Lower leg skin (tissue), 4 donors: ENCODE measurements at regions not wholly inside any gene's neighbourhood (a gene's known extent, or its start where the extent isn't known, plus 50 kb on each side); places are given as distances from the start of the nearest gene placed in this dataset.
A peak's percentile ranks its signal among the peaks of the same experiment; 100 is the strongest.

Experiments used
- DNase-seq, 2 donors: peaks; one replicate each; pipeline ENCODE4 v3.0.0-alpha.2; 2019; ENCODE audit warnings: low spot score in 2 of 2
- H3K4me3 ChIP-seq: fragments of 200-600 bp; sonication (generic); 2 replicates; pipeline ENCODE4 v1.5.1; 2017; ENCODE audit warnings: mild to moderate bottlenecking, low read depth; ENCODE audit not compliant: poor library complexity, severe bottlenecking
- CTCF ChIP-seq, 3 donors: fragments of 450-650 bp; IDR thresholded peaks; one replicate each; pipeline ENCODE4 v1.5.1; 2016; ENCODE audit warnings: antibody characterized with exemption in 3 of 3, mild to moderate bottlenecking in 3 of 3, moderate library complexity in 2 of 3
- POLR2A ChIP-seq, 2 donors: fragments of 450-650 bp; IDR thresholded peaks; one replicate each; pipeline ENCODE4 v1.6.1; 2016 to 2017; ENCODE audit warnings: antibody characterized with exemption in 2 of 2, mild to moderate bottlenecking in 1 of 2, moderate library complexity in 1 of 2
- WGBS, 2 donors: methylation state at CpG; one replicate each; pipeline ENCODE4 v1.1.5; 2018; 5-methylcytosine and 5-hydroxymethylcytosine counted together
- intact Hi-C: fragments of 100-400 bp; cut with DNase I; formaldehyde crosslinking; loops from one replicate; pipeline ENCODE4 v1.15.0; 2023; ENCODE audit warnings: low total_unique reads

GRCh38 chr1:25134801-25135461, 97.4 kb downstream of the SYF2 start:
- no peak overlapping the region for H3K4me3 ChIP-seq
- TF ChIP-seq CTCF (IDR thresholded peaks at IDR 0.05) = no peak
- TF ChIP-seq POLR2A (IDR thresholded peaks at IDR 0.05) = no peak
- intact Hi-C loops = no loop called here
- no peak for DNase-seq
- WGBS, 2 donors = 71 to 84% methylated on average over 7 of the region's 7 CpGs

DNA sequence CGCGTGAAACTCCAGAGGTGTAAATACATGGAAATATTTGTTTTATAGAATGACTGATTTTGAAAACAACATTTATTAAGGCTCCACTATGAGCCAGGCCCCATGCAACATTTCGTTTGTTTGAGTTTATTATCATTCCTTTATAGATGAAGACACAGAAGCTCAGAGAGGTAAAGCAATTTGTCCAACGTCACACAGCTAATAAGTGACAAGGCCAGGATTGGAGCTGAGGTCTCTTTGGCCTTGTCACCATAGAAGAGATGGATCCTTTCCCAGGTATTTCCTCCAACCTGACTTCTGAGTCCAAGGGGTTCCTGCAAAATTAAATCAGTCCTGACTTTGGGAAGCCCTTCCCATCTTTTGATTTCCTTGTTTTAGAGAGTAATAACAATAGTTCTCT, 98.0 kb downstream of the SYF2 start:
- 88 to 92% methylated on average over 4 of the region's 4 CpGs for WGBS, 2 donors

GRCh38 chr1:25131794-25132193, 100.5 kb downstream of the SYF2 start:
- 81 to 91% methylated on average over 4 of the region's 4 CpGs for WGBS, 2 donors
- no peak overlapping the region for H3K4me3 ChIP-seq
- DNase-seq = peak in 1 of 2 donors; percentile 42
- TF ChIP-seq POLR2A (IDR thresholded peaks at IDR 0.05) (no peak), CTCF (IDR thresholded peaks at IDR 0.05) (no peak)
- intact Hi-C loops = no loop called here

More for the DNA sequence above, 98.0 kb downstream of the SYF2 start:
- TF ChIP-seq POLR2A (IDR thresholded peaks at IDR 0.05) = no peak
- no peak for TF ChIP-seq CTCF (IDR thresholded peaks at IDR 0.05)
- no peak for DNase-seq
- no peak overlapping the region for H3K4me3 ChIP-seq
- intact Hi-C loops = no loop called here

- no peak overlapping the region for H3K4me3 ChIP-seq
- DNase-seq = no peak
- TF ChIP-seq CTCF (IDR thresholded peaks at IDR 0.05) = no peak
- no peak for TF ChIP-seq POLR2A (IDR thresholded peaks at IDR 0.05)
- 75 to 94% methylated on average over 5 of the region's 5 CpGs for WGBS, 2 donors
- intact Hi-C loops = no loop called here
Measured at GRCh38 chr1:25130895-25131294, 101.4 kb downstream of the SYF2 start.

DNA sequence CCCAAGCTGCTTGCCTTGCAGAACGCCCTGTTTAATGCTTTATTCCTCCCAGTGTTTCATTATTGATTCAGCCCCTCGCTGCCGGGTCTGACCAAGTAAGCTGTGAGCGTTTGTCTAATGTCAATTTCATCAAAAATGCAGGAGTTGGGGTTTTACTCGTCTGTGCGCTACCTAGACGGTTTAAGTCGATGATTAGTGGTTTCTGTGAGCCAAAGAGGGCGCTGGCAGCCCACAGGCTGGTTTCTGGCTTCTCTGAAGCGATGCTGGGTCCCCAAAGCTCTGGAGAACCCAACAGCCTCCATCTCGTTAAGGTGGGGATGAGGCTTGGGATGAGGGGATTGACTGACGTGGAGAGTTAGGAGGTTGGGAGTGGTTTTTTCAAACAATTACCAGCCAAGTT, 102.9 kb downstream of the SYF2 start:
- 85% methylated on average over 12 of the region's 12 CpGs for WGBS, 2 donors
- intact Hi-C loops = no loop called here
- H3K4me3 ChIP-seq = no peak overlapping the region
- TF ChIP-seq CTCF (IDR thresholded peaks at IDR 0.05) = no peak
- no peak for TF ChIP-seq POLR2A (IDR thresholded peaks at IDR 0.05)
- no peak for DNase-seq

GRCh38 chr1:25128121-25128621, 104.1 kb downstream of the SYF2 start:
- intact Hi-C loops = no loop called here
- TF ChIP-seq POLR2A (IDR thresholded peaks at IDR 0.05) (no peak), CTCF (IDR thresholded peaks at IDR 0.05) (no peak)
- WGBS, 2 donors = 65 to 71% methylated on average over 6 of the region's 6 CpGs

More at GRCh38 chr1:25128121-25128621, 104.1 kb downstream of the SYF2 start:
- no peak for DNase-seq
- H3K4me3 ChIP-seq = no peak overlapping the region
